GM23248 (cell line): ENCODE measurements at regions not wholly inside any gene's neighbourhood (a gene's known extent, or its start where the extent isn't known, plus 50 kb on each side); places are given as distances from the start of the nearest gene placed in this dataset.

Source experiments
- DNase-seq: peaks from one replicate; pipeline ENCODE4 v3.0.0-alpha.2; 2015
- H2AFZ ChIP-seq: fragments of 200-600 bp; sonication (generic); 2 replicates; pipeline ENCODE4 v1.6.1; 2016; ENCODE audit warnings: antibody characterized with exemption
- H3F3A ChIP-seq: fragments of 200-600 bp; sonication (generic); 2 replicates; pipeline ENCODE4 v1.6.1; 2016; ENCODE audit warnings: mild to moderate bottlenecking, antibody characterized with exemption, mixed run types; ENCODE audit not compliant: insufficient read depth
- H3K27ac ChIP-seq: fragments of 200-600 bp; sonication (generic); 2 replicates; pipeline ENCODE4 v1.5.1; 2016; ENCODE audit warnings: mild to moderate bottlenecking
- H3K27me3 ChIP-seq: fragments of 200-600 bp; sonication (generic); replicated peaks from 2 replicates; pipeline ENCODE4 v1.6.1; 2016; ENCODE audit warnings: mild to moderate bottlenecking; ENCODE audit not compliant: insufficient read depth
- H3K36me3 ChIP-seq: fragments of 200-600 bp; sonication (generic); 2 replicates; pipeline ENCODE4 v1.6.1; 2016; ENCODE audit warnings: low read depth, mild to moderate bottlenecking
- H3K4me1 ChIP-seq: fragments of 200-600 bp; sonication (generic); 2 replicates; pipeline ENCODE4 v1.6.1; 2016; ENCODE audit warnings: mild to moderate bottlenecking; ENCODE audit not compliant: insufficient read depth
- H3K4me2 ChIP-seq: fragments of 200-600 bp; sonication (generic); one replicate; pipeline ENCODE4 v1.6.1; 2016; ENCODE audit warnings: mild to moderate bottlenecking; ENCODE audit not compliant: unreplicated experiment
- H3K4me3 ChIP-seq: fragments of 200-600 bp; sonication (generic); 2 replicates; pipeline ENCODE4 v1.5.1; 2016; ENCODE audit warnings: mild to moderate bottlenecking
- H3K79me2 ChIP-seq: fragments of 200-600 bp; sonication (generic); 2 replicates; pipeline ENCODE4 v1.6.1; 2016; ENCODE audit warnings: mild to moderate bottlenecking; ENCODE audit not compliant: insufficient read depth
- H3K9ac ChIP-seq: fragments of 200-600 bp; sonication (generic); 2 replicates; pipeline ENCODE4 v1.6.1; 2016; ENCODE audit warnings: mild to moderate bottlenecking
- H3K9me2 ChIP-seq: fragments of 200-600 bp; sonication (generic); 2 replicates; pipeline ENCODE4 v1.6.1; 2016; ENCODE audit warnings: mixed run types, mild to moderate bottlenecking, moderate library complexity; ENCODE audit not compliant: insufficient read depth
- H3K9me3 ChIP-seq: fragments of 200-600 bp; sonication (generic); one replicate; pipeline ENCODE4 v1.6.1; 2017; ENCODE audit warnings: low read depth
- H4K20me1 ChIP-seq: fragments of 200-600 bp; sonication (generic); 2 replicates; pipeline ENCODE4 v1.6.0; 2016; ENCODE audit not compliant: insufficient read depth
- EZH2 ChIP-seq: fragments of 200-600 bp; sonication (generic); IDR thresholded peaks from 2 replicates; pipeline ENCODE4 v1.6.1; 2018; ENCODE audit warnings: antibody characterized with exemption, mild to moderate bottlenecking; ENCODE audit not compliant: insufficient read depth, poor library complexity, severe bottlenecking
- EZH2phosphoT487 ChIP-seq: fragments of 200-600 bp; sonication (generic); IDR thresholded peaks from 2 replicates; pipeline ENCODE4 v1.6.1; 2018; ENCODE audit warnings: antibody characterized with exemption, moderate library complexity, mild to moderate bottlenecking, low read depth; ENCODE audit not compliant: insufficient read depth
- WGBS, 2 experiments: methylation state at CpG; one replicate each; pipeline ENCODE4 v1.1.6; 2015 to 2017; ENCODE audit warnings: low lambda C conversion rate in 2 of 2, low coverage in 1 of 2; ENCODE audit errors: missing lambda C conversion rate in 2 of 2; 5-methylcytosine and 5-hydroxymethylcytosine counted together
- in situ Hi-C: fragments of 300-500 bp; cut with MboI; formaldehyde crosslinking; loops from 2 replicates; pipeline ENCODE4 v1.15.0; 2020

GRCh38 chr20:48149902-48150301 is 364.6 kb upstream of the SULF2 start:
- in situ Hi-C loops = no loop called here
- Histone ChIP-seq H3K79me2 (no peaks in the 10 kb centered on the region), H3K9me3 (no peaks in the 10 kb centered on the region), H3F3A (no peaks in the 10 kb centered on the region), H3K9ac (no peak overlapping the region), H3K36me3 (no peaks in the 10 kb centered on the region), H3K4me1 (no peaks in the 10 kb centered on the region), H3K4me2 (no peak overlapping the region), H2AFZ (no peak overlapping the region), H3K27ac (no peak overlapping the region), H4K20me1 (no peaks in the 10 kb centered on the region), H3K9me2 (no peaks in the 10 kb centered on the region), H3K4me3 (no peak overlapping the region), H3K27me3 (peaks cover 5% of the 10 kb centered on the region)
- DNase-seq = no peak
- WGBS, 2 experiments = 59 to 61% methylated on average over 15 of the region's 15 CpGs
- TF ChIP-seq EZH2phosphoT487 (no peak), EZH2 (no peak)

- Histone ChIP-seq H3K9me3 (no peaks in the 10 kb centered on the region), H3K36me3 (no peaks in the 10 kb centered on the region), H2AFZ (no peak overlapping the region), H3K27me3 (peaks cover 5% of the 10 kb centered on the region), H3K27ac (no peak overlapping the region), H3K4me3 (no peak overlapping the region), H4K20me1 (no peaks in the 10 kb centered on the region), H3K9ac (no peak overlapping the region), H3F3A (no peaks in the 10 kb centered on the region), H3K9me2 (no peaks in the 10 kb centered on the region), H3K4me2 (no peak overlapping the region), H3K79me2 (no peaks in the 10 kb centered on the region), H3K4me1 (no peaks in the 10 kb centered on the region)
- whole genome bisulfite sequencing, 2 experiments = 71 to 76% methylated on average over 13 of the region's 13 CpGs
- DNase-seq = no peak
- in situ Hi-C loops = no loop called here
- TF ChIP-seq EZH2 (no peak), EZH2phosphoT487 (no peak)
Observed at GRCh38 chr20:48148916-48149672, 363.8 kb upstream of the SULF2 start.

- 73 to 85% methylated on average over 3 of the region's 3 CpGs for WGBS, 2 experiments
Observed at GRCh38 chr20:48148020-48148419, 362.7 kb upstream of the SULF2 start.

GRCh38 chr20:48147311-48147710 is 362.0 kb upstream of the SULF2 start:
- H3F3A ChIP-seq = no peaks in the 10 kb centered on the region
- TF ChIP-seq EZH2 (no peak), EZH2phosphoT487 (no peak)
- no peaks in the 10 kb centered on the region for H3K9me3 ChIP-seq
- no peaks in the 10 kb centered on the region for H3K9me2 ChIP-seq
- H4K20me1 ChIP-seq = no peaks in the 10 kb centered on the region
- H2AFZ ChIP-seq = no peak overlapping the region
- H3K27ac ChIP-seq = no peak overlapping the region
- in situ Hi-C loops = no loop called here
- no peaks in the 10 kb centered on the region for H3K79me2 ChIP-seq
- 56 to 57% methylated on average over 10 of the region's 10 CpGs for WGBS, 2 experiments
- no peak overlapping the region for H3K4me2 ChIP-seq
- no peak for DNase-seq
- no peak overlapping the region for H3K9ac ChIP-seq
- H3K4me3 ChIP-seq = no peak overlapping the region
- peaks cover 3% of the 10 kb centered on the region for H3K27me3 ChIP-seq
- H3K36me3 ChIP-seq = no peaks in the 10 kb centered on the region
- H3K4me1 ChIP-seq = no peaks in the 10 kb centered on the region

More at GRCh38 chr20:48148020-48148419, 362.7 kb upstream of the SULF2 start:
- no peaks in the 10 kb centered on the region for H3K9me3 ChIP-seq
- H3K9ac ChIP-seq = no peak overlapping the region
- H3K4me2 ChIP-seq = no peak overlapping the region
- H3K4me3 ChIP-seq = no peak overlapping the region
- H3K27me3 ChIP-seq = peaks cover 5% of the 10 kb centered on the region
- no peaks in the 10 kb centered on the region for H3K4me1 ChIP-seq
- H3K36me3 ChIP-seq = no peaks in the 10 kb centered on the region
- in situ Hi-C loops = no loop called here
- DNase-seq = no peak
- no peak overlapping the region for H2AFZ ChIP-seq
- TF ChIP-seq EZH2 = no peak
- TF ChIP-seq EZH2phosphoT487 = no peak
- H3K79me2 ChIP-seq = no peaks in the 10 kb centered on the region
- no peaks in the 10 kb centered on the region for H3F3A ChIP-seq
- no peaks in the 10 kb centered on the region for H3K9me2 ChIP-seq
- H3K27ac ChIP-seq = no peak overlapping the region
- H4K20me1 ChIP-seq = no peaks in the 10 kb centered on the region
